ENCODE measurements at regions not wholly inside any gene's neighbourhood (a gene's known extent, or its start where the extent isn't known, plus 50 kb on each side); places are given as distances from the start of the nearest gene placed in this dataset.

DNA sequence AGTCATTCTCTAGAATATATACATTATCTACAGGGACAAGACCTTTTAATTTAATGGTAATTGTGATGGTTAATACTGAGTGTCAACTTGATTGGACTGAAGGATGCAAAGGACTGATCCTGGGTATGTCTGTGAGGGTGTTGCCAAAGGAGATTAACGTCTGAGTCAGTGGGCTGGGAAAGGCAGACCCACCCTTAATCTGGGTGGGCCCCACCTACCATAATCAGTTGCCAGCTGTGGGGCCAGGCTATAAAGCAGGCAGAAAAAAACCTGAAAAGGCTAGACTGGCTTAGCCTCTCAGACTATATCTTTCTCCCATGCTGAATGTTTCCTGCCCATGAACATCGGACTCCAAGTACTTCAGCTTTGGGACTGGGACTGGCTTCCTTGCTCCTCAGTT, 112.2 kb upstream of the SMC2 start:
- no peak for TF ChIP-seq ZNF589 (CRISPR knock-in tag; IDR thresholded peaks at IDR 0.05; ENCODE audit: low read depth)
- TF ChIP-seq JUND (IDR thresholded peaks at IDR 0.05; ENCODE audit: borderline replicate concordance, low read depth, low read length), result no peak
- no peak for TF ChIP-seq JUND (tag; IDR thresholded peaks at IDR 0.05; ENCODE audit: borderline replicate concordance, low read depth, low read length)
